HG02610 (cell line): ENCODE measurements at regions not wholly inside any gene's neighbourhood (a gene's known extent, or its start where the extent isn't known, plus 50 kb on each side); places are given as distances from the start of the nearest gene placed in this dataset.

Source experiments
- ATAC-seq: cut with Tn5 transposase; IDR thresholded peaks from one replicate; pipeline ENCODE4 v1.9.1; 2021; ENCODE audit warnings: mild to moderate bottlenecking, moderate library complexity; ENCODE audit not compliant: unreplicated experiment

GRCh38 chr3:147836330-147836729, 427.2 kb downstream of the ZIC1 start:
- ATAC-seq, result no peak

GRCh38 chr3:147838652-147839051, 429.5 kb downstream of the ZIC1 start:
- ATAC-seq, result no peak

GRCh38 chr3:147843331-147843730, 434.2 kb downstream of the ZIC1 start:
- peak; percentile 55 for ATAC-seq

- no peak for ATAC-seq
Measured at GRCh38 chr3:147846293-147846692, 437.1 kb downstream of the ZIC1 start.

- ATAC-seq, result no peak
Measured at GRCh38 chr3:147846854-147847478, 437.8 kb downstream of the ZIC1 start.

GRCh38 chr3:147851062-147851461, 441.9 kb downstream of the ZIC1 start:
- ATAC-seq, result no peak

GRCh38 chr3:147854542-147854941, 445.4 kb downstream of the ZIC1 start:
- ATAC-seq, result no peak

GRCh38 chr3:147864754-147865354, 455.7 kb downstream of the ZIC1 start:
- ATAC-seq, result no peak

GRCh38 chr3:147866561-147866960, 457.4 kb downstream of the ZIC1 start:
- no peak for ATAC-seq

GRCh38 chr3:147872568-147872967, 463.4 kb downstream of the ZIC1 start:
- no peak for ATAC-seq

GRCh38 chr3:147875498-147875897, 466.3 kb downstream of the ZIC1 start:
- no peak for ATAC-seq

- no peak for ATAC-seq
Measured at GRCh38 chr3:147881933-147882332, 472.8 kb downstream of the ZIC1 start.

- no peak for ATAC-seq
Measured at GRCh38 chr3:147886879-147887278, 477.7 kb downstream of the ZIC1 start.

GRCh38 chr3:147887797-147888196, 478.6 kb downstream of the ZIC1 start:
- no peak for ATAC-seq

GRCh38 chr3:147890114-147890513, 480.9 kb downstream of the ZIC1 start:
- ATAC-seq, result peak; percentile 83

- no peak for ATAC-seq
Measured at GRCh38 chr3:147895509-147895908, 486.3 kb downstream of the ZIC1 start.

- ATAC-seq, result no peak
Measured at GRCh38 chr3:147900851-147901250, 491.7 kb downstream of the ZIC1 start.

- ATAC-seq, result no peak
Measured at GRCh38 chr3:147903026-147903425, 493.9 kb downstream of the ZIC1 start.

- no peak for ATAC-seq
Measured at GRCh38 chr3:147904421-147904820, 495.3 kb downstream of the ZIC1 start.

- ATAC-seq, result peak; percentile 68
Measured at GRCh38 chr3:147906285-147906684, 497.1 kb downstream of the ZIC1 start.

GRCh38 chr3:147914532-147914931, 505.4 kb downstream of the ZIC1 start:
- peak; percentile 57 for ATAC-seq

- ATAC-seq, result peak; percentile 64
Measured at GRCh38 chr3:147915057-147915456, 505.9 kb downstream of the ZIC1 start.

- no peak for ATAC-seq
Measured at GRCh38 chr3:147919496-147919895, 510.3 kb downstream of the ZIC1 start.
